T-helper 9 cell (primary cell): ENCODE measurements at regions not wholly inside any gene's neighbourhood (a gene's known extent, or its start where the extent isn't known, plus 50 kb on each side); places are given as distances from the start of the nearest gene placed in this dataset.

Experiments used
- DNase-seq: peaks from one replicate; pipeline ENCODE4 v3.0.0-alpha.2; 2020

GRCh38 chr3:152780553-152780952, 54.4 kb upstream of the P2RY1 start:
- no peak for DNase-seq

- DNase-seq, result no peak
These were observed 49.9 kb upstream of the P2RY1 start for GRCh38 chr3:152785051-152785450.
